ENCODE measurements at regions not wholly inside any gene's neighbourhood (a gene's known extent, or its start where the extent isn't known, plus 50 kb on each side); places are given as distances from the start of the nearest gene placed in this dataset.

DNA sequence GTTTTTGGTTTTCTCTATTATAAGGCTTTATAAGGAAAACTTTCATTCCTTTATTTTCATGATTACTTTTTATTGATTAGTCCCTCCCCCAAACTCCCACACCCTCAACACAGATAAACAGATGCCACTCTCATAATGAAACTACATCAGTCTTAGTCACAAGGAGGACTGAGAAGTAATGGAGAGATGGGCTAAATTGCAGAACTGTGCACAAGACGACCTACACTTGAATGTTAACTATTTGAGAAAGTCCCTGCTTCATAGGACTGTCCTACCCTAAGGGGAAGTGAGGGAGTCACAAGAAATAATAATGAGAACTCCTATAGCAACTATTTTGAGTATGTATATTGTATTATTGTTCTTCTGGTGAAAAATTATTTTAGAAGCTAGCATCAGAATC is 360.8 kb downstream of the RBM43 start:
- no peak for DNase-seq

DNA sequence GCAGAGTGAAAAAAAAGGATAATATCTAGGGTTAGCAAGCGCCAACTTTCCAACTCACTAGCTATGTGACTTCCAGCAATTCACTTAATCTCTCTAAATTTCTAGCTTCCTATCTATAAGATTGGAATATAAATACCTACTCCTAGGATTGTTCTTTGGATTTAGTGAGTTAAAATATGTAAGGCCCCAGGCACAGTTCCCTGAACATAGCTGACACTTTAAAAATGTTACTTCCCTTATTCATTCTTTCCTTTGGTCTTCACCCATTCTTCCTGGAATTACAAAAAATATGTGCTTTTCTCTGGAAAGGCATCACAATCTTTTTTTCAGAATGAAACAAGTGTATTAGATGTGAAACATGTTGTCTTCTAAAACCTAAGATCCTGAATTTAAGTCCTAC is 365.7 kb downstream of the RBM43 start:
- DNase-seq, result no peak

DNA sequence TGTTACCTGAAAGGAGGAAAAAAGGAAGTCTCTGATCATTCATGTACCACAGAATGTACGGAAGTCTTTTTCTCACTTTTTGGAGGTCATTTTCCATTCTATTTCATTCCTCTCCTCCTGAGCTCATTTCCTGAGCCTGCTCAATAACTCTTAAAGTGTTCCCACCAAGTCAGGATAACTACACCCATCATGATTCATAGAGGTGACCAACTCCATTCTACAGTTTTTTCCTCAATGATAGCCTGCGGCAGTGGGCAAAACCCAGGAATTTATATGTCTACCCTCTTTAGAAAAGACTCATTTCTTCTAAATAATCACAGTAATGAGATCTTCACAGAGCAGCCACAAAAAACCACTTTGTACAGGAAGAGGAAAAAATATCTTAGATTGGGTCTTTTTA is 372.5 kb downstream of the RBM43 start:
- DNase-seq, result no peak

DNA sequence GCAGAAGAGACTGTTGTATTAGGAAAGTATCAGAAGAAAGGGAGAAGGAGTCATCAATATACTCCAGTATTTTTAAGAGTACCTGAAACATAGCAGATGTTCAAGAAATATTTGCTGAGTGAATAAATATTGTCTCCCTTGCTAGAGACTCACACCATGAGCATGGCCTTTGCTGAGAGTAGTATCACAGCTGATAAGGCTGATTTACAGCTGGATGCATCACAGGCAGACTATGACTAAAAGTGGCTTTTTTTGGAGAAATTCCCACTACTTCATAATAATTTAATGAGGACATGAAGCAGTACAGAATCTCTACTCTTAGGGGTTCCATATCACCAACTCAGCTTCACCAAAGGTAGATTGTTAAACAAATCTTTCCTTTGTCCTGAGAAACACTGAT is 373.3 kb downstream of the RBM43 start:
- DNase-seq, result no peak

DNA sequence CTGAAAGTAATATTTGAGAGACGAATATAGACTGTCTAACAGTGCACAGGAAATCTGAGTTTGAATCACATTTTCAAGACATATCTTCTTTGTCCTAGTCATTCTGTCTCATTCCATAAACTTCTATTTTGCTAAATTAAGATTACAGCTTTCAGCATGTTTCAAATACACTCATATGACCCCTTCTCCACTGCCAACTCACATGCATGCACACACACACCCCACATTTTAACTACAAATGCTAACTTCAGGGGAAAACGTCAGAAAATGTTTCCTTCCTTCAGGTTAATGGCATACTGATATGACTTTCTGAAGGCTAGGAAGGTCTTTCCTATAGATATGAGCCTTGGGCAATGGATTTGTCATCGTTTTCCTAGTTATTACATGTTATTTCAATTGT is 373.7 kb downstream of the RBM43 start:
- DNase-seq, result no peak

DNA sequence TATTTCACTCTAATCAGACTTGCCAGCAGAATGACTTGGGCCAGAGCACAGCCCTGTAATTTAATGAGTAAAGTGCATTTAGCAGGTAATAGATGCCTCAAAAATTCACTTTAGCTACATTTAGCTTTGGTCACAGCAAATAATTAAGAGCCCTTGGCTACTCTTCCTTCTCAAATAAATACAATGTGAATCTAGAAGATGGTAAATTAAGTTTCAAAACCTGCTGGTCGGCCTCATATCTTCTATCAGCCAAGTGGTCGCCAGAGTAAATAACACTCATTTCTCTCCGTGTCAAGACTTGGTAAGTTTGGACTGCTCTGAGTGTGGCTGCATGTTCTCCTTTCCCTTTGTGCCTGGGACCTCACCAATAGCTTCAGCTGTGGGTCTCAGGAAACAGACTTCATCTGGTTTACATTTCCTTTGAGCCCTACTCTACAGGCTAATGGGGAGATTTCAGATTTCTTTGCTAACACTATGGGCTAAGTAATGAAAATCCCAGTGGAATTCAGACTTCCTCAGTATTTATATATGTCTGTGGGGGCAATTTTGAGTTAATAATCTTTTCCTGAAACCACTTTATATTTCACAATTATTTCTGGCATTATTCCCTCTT is 375.8 kb downstream of the RBM43 start:
- DNase-seq, result no peak

DNA sequence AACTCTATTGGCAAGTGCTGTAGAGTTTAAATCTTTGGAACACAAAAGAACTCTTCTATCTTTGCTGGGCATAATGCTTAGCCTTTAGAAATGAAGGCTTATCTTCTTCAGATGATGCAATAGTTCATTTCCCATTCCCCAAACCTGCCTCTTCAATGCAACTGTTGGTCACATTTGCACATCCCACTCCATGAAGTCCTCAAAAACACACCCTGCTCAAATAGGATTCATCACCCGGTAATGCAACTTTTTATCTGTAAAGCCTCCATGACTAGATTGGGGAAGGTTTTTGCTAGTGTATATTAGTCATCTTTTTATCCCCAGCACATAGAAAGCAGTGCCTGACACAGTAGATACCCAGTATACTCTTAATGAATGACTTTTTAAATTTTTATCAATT is 376.4 kb downstream of the RBM43 start:
- no peak for DNase-seq

DNA sequence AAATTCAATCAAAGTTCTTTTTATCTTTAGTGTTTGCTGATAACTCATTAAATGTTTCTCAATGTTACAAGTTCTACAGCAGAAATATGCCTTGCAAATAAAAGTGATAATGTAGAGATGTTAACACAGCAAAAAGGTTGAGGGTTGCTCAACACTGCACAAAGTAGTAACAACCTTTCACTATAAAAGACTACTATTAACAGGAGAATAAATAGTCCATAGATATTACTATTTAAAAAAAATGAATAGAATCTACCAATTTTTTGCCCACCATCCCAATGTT is 378.1 kb downstream of the RBM43 start:
- no peak for DNase-seq

DNA sequence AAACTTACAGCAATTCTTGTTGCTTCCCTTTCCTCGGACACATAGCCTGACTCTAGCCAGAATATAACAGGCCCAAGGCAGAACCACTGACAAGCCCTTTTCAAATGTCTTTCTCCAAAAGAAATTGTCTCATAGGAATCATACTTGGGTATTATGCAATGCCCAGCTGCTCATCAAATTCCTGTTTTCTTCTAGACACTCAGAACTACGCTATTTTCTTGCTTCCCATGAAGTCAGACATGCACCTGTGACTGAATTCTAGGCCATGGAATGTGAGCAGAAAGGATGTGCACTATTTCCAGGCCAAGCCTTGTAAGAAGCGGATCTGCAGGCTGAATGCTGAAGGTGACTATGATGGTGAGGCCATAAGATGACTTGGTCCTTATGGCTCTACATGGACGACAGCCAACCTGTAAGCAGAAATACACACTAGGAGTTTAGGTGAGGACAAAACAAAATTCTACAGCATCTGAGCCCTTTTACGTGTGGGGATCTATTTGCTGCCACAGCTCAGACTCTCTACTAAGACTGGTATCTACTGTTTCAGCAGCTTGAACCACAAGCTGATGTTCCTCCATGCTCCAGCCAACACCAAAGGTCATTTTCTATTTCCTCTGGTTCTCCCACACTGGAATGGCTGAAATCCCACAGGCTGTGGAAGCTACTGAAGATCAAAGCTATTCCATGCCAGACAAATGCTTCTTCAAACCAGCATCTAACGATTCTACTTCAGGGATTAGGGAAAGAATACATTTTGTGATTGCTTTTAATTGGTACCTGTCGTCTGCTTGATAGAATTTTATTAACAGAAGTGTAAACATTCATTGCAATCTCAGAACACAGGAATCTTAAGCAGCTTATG is 378.7 kb downstream of the RBM43 start:
- DNase-seq, result no peak

DNA sequence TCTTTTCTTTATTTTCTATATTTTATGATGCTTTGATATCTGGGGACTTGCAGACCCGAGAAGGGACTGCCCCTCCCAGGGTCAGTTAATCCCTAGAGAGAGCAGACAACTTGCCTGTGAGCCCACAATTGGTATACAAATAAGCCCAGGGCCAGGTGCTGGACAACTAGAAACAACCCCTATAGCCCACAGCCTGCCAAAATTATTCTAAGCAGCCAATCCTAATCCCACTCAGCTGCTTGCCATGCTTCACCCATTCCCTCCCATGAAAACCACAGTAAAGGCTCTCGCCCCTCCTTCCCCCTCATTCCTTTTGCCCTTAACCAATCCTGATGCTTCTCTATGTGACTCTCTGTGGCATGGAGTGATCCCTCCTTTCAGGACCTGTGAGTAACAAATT is 380.7 kb downstream of the RBM43 start:
- DNase-seq, result peak; percentile 18

DNA sequence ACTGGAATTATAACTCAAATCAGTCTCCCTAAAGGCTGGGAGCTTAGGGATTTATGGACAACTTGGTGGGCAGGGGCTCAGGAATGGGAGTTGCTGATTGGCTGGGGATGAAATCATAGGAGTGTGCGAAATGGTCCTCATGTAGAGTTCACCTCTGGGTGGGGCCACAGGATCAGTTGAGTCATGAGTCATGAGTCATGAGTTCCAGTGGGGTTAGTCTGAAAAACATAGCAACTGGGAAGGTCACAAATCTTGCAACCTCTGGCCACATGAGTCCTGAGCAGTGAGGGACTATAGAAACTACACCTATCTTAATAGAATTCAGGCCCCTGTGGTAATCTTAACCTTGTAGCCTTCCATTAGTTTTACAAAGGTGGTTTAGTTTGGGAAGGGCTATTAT is 383.3 kb downstream of the RBM43 start:
- DNase-seq, result no peak

DNA sequence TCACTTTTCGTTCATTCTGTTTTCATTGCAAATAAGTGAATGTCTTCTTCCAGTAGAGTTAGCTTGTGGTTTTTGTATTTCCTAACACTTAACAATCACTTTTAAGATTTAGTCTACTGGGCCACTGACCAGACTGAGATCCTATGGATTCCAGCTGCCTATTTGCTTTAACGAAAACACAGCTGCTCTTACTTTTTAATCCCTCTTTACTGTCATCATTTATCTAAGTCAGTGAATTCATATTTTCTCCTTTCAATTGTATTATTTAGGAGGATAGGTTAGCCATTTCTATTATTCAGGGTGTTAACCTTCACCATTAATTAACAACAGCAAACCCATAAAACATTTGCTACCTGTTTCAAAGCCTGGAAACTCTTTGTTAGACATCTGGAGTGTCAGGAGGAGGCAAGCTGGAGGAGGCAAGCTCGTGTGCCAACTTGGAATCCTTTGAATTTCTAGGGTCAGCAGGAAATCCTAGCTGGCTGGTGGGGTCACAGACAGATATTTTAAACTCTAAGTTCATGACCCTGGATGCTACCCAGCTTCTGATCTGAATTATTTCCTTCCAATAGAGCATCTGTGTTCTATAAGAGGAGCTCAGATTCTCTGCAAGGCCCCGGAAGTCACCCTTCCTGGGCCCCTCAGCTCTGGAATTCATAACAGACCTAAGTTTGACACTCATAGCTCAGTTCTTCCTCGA is 385.3 kb downstream of the RBM43 start:
- peak; percentile 78 for DNase-seq

DNA sequence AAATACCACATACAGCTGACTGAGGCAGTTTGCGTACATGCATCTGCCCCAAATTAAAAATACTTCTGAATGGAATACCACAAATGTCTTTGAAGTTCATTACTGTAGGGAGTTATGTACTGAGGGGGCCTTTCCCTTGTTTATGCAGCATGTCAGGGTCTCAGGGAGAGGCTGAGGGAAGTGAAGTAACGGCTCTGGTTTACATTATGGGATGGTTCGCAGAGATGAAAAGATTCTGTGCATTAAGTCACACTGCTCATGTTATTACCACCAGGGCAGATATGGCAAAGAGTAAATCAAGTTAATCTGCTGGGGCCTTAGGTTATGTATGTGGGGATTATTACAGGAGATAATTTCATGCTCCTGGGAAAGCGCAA is 385.9 kb upstream of the RND3 start:
- DNase-seq, result no peak

DNA sequence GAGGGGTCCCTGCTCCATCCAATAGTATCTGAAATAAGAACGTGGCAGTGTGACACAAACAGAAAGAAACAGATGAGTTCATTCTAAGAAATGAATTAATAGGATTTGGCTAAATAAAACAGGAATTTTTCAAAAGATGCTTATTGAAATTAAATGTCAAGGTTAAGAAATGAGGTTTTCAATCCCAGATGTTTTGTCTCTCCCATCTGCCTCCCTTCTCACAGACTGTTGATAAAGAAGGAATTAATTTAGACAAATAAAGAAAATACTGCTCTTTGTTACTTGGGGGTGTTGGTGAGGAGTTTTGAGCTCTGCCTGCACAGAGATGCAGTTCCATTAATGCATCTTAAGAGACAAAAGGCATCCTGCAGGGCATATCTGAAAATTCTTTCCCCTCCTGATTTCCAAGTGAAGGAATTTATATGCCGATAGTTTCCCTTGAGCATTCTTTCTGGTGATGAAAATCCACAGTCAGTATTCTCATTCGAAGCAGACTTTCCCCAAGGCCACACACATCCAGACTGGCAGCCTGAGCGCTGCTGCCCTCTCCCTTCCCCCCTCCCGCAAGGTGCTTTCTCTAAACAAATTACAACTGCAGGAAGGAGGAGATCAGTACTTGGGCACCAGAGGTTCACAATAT is 385.4 kb upstream of the RND3 start:
- peak; percentile 25 for DNase-seq

DNA sequence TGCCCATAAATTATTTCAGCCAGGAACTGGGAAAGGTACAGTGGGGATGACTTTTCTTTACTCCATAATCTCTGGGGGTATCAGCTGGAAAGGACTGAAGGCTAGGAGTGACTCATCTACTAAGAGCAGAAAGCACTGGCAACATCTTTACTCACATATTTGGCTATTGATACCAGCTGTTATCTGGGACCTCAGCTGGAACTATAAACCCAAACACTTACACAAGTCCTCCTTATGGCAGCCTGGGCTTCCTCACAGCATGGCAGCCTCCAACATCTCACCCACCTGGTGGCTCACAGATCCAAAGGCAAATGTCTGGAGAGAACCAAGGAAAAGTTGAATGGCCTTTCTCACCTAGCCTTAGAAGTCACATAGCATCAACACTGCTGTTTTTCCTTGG is 379.0 kb upstream of the RND3 start:
- DNase-seq, result no peak

DNA sequence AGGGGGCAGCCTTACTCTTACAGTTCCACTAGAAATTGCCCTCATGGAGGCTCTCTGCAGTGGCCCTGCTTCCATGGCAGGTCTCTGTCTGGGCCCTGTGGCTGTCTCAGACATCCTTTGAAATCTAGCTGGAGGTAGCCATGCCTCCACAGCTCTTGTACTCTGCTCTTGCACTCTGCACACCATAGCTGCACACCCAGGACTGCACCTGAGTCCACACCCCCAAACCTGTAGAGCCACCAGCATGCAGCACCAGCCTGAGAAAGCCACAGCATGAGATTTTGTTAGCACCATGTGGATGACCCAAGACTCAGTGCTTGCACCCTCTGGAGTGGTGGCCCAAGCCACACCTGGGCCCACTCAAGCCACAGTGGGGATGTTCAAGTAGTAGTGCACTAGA is 376.2 kb upstream of the RND3 start:
- DNase-seq, result no peak

DNA sequence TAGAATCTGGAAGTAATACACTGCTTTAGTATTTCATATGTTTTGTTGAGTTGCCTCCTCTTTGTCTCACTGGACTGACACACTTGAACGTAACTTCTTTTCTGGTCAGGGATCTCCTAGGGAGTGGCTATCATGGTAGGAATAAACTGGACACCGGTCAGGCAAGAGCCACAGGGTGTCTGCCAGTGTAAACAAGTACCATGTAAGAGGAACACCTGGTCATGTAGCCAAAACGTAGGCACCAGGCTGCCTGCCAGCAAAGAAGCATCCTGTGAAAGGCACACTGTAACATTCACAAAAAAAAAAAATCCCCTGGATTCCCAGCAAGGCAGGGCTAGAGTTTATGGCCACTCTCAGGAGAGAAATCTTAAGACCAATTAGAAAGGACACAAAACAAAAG is 372.8 kb upstream of the RND3 start:
- DNase-seq, result no peak

DNA sequence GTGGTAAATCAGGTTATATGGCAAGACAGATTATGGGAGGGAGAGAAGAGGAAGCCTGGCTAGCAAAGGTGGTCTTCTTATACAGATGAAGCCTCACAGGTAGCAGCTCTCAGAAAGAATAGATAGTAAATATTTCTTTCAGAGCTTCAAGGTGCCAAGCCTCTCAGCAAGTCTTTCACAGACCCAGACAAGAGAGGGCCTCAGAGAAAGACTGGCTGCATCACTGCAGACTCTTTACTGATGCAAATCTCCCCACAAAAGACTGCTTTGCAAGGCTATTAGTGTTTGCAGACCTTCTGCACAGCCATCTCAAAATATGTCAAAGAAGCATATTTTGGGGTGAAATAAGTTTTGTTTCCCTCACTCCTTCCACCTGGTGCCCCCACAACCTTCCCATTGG is 372.4 kb upstream of the RND3 start:
- DNase-seq, result no peak

DNA sequence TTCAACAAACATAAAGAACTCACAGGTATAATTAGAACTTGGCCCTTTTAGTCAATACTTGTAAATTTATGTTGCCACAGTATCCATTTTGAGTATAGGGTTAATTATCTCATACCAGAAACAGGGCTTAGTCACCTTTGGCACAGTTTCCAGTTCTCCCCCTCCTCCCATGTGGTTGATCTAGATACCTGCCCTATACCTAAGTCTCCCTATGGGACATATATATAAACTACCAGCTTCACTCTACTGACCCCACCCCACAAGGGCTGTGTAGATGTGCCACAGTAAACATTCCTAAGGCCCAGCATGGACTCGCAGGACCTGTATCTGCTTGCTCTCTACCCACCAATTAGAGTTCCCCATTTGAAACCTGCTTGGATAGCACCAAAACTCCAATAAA is 371.7 kb upstream of the RND3 start:
- no peak for DNase-seq

DNA sequence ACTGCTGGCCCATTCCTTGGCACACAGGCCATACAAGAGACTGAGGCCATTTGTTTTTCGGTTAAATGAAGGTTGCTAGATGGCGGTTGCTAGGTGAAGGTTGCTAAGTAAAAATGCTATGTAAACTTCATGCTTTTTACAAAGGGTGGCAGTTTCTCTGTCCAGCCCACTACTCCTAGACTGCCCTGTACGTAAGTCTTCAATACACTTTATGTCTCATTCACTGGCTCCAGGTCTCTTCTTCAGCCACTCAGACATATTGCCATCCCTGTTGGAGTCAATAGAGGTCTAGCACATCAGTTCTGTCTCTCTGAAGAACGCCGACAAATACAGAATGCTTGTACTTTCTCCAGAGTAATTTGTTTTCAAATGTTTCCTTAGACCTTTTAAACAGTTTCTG is 370.9 kb upstream of the RND3 start:
- DNase-seq, result no peak

DNA sequence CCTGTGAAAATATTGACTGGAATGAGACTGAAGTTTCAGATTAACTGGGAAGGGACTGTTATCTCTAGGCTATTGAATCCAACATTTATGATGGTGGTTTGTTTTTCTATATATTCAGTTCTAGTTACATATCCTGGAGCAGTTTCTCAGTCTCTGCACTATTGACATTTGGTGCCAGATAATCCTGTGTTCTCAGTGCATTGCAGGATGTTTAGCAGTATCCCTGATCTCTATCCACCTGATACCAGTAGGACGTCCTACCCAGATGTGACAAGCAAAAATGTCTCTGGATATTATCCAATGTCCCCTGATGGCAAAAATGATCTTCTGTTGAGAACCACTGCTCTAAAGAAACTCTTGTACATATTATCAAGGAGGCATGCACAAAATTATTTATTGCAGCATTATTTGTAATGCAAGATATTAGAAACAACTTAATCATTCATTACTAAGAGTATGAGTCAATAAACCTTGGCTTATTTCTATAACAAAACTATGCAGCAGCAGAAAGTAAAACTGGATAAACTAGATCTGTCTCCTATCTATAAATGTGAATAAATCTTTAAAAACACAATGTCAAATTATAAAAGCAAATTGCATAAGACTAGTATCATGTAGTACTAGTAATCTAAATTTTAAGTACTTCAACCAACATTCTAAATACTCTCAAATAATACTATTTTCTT is 369.3 kb upstream of the RND3 start:
- no peak for DNase-seq

DNA sequence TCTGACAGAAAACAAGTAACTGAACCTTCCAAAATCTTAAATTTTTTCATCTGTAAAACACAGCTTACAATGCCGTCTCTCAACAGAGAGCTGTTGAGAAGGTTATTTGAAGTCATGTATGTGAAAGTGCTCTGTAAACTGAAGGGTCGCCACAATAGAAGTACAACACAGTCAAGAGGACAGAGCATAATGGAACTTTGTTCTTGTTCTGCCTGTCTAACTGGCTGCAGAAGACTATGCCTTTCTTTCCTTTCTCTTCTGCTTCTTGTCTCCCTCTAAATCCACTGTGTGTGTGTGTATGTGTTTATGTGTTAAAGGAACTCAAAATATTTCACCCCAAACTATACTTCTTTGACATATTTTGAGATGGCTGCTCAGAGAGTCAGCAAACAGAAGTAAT is 365.8 kb upstream of the RND3 start:
- peak; percentile 16 for DNase-seq

DNA sequence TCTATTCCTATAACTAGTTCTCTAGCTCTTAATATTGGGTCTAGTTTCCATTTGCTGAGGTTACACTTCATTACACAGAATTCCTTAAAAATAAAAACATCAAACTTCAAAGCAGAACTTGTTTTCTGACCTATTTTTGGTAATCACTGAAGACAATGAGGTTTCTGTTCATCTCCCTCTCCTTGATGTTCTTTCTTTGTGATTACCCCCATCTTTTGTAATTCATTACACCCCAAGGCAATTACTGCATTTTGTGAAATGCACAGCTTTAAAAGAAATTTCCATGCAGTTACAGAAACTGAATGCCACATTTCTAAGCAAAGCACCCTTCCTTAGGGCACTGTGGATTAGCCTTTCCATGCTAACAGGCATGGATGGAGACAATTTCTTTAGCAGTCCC is 363.2 kb upstream of the RND3 start:
- no peak for DNase-seq

Measured in tongue (tissue), 1 donor.